ENCODE measurements at regions not wholly inside any gene's neighbourhood (a gene's known extent, or its start where the extent isn't known, plus 50 kb on each side); places are given as distances from the start of the nearest gene placed in this dataset.

DNA sequence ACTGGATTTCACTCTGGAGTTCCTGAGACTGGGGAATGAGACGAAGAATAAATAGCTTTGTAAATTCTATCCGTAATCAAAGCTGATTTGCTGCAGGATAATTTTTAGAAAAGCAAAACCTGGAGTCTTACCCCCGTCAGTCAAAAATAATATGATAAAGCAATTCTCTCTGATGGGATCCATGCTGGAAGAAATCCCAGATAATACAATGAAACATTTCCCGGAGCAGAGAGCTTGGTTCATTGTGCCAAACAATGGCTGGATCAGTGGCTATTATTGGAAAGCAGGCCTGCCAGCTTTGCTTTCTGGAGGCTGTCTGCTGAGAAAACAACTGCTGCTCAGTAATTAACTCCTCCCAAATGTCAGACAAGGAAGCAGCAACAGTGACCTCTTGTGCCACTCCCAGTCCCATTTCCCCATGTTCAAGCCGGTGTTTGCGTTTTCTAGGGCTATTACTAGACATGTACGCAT is 609.4 kb upstream of the PCDH15 start:
- TF ChIP-seq, protein P1, sequence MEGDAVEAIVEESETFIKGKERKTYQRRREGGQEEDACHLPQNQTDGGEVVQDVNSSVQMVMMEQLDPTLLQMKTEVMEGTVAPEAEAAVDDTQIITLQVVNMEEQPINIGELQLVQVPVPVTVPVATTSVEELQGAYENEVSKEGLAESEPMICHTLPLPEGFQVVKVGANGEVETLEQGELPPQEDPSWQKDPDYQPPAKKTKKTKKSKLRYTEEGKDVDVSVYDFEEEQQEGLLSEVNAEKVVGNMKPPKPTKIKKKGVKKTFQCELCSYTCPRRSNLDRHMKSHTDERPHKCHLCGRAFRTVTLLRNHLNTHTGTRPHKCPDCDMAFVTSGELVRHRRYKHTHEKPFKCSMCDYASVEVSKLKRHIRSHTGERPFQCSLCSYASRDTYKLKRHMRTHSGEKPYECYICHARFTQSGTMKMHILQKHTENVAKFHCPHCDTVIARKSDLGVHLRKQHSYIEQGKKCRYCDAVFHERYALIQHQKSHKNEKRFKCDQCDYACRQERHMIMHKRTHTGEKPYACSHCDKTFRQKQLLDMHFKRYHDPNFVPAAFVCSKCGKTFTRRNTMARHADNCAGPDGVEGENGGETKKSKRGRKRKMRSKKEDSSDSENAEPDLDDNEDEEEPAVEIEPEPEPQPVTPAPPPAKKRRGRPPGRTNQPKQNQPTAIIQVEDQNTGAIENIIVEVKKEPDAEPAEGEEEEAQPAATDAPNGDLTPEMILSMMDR (IDR thresholded peaks at IDR 0.05; ENCODE audit: borderline replicate concordance): peak; percentile 55
- intact Hi-C loops (cut with micrococcal nuclease): no loop called here
- H3K4me1 ChIP-seq: peaks cover 16% of the 10 kb centered on the region
- H3K9me3 ChIP-seq (replicated peaks): no peaks in the 10 kb centered on the region
- peak overlapping the region; percentile 69 for H3K27ac ChIP-seq (replicated peaks)
- no peaks in the 10 kb centered on the region for H3K36me3 ChIP-seq
- H3K27me3 ChIP-seq (ENCODE audit: low read depth): no peaks in the 10 kb centered on the region
- DNase-seq: peak; percentile 36
- H3K4me3 ChIP-seq: peak overlapping the region; percentile 26

DNA sequence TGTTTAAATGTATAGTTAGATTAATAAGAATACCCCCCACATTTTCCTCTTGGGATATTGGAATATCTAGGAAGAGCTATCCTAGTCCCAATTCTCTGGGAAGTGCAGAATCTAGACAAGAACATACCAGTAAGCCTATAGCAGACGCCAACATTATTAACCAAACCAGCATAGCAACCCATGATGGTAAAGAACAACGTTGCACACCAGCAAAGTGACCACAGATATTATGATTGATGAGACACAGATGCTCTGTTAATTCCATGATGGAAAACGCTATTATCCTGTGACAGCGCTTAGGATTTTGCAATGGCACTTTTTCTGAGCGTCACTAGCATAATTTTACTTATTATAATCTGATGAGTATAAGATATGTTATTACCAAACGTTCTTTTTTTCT is 603.1 kb upstream of the PCDH15 start:
- H3K27me3 ChIP-seq (ENCODE audit: low read depth): no peaks in the 10 kb centered on the region
- no peak for DNase-seq
- TF ChIP-seq, protein P1 (IDR thresholded peaks at IDR 0.05; ENCODE audit: borderline replicate concordance): no peak
- no peaks in the 10 kb centered on the region for H3K36me3 ChIP-seq
- H3K4me3 ChIP-seq: no peak overlapping the region
- H3K27ac ChIP-seq (replicated peaks): no peak overlapping the region
- H3K4me1 ChIP-seq: no peaks in the 10 kb centered on the region
- H3K9me3 ChIP-seq (replicated peaks): no peaks in the 10 kb centered on the region
- intact Hi-C loops (cut with micrococcal nuclease): no loop called here

DNA sequence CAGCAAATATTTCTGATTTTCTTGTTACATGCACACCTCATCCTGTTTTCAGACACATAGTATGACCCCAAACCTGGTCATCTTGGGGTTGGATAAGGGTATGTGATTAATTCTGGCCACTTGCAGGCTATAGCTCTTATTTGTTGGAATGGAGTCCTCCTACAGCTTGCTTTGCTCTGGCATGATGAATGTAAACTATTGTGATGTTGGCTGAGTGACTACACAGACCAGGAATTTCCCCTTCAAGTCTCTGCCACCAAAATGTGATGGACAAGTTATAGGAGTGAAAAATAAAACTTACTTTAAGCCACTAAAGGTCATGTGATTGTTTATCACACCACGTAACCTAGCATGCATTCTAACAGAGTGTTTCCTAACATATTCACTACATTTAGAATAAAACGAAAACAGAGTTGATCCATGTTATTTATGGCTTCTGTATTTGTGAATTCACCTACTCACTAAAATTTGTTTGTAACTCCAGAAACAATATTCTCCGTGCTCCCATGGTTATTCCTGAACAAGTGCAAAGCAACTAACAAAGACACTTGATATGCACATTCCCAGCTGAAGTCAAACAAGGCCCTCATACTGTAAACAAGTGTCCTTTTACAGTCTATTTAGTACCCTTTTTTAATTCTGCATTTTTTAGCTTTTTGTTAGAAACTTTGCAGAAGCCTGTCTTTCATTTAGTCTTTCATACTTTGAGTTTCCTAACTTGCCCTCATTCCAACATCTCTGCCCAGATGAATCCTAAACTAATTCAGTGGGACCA is 599.2 kb upstream of the PCDH15 start:
- H3K4me3 ChIP-seq: no peak overlapping the region
- DNase-seq: no peak
- TF ChIP-seq, protein P1 (IDR thresholded peaks at IDR 0.05; ENCODE audit: borderline replicate concordance): no peak
- H3K36me3 ChIP-seq: no peaks in the 10 kb centered on the region
- H3K27ac ChIP-seq (replicated peaks): no peak overlapping the region
- no peaks in the 10 kb centered on the region for H3K9me3 ChIP-seq (replicated peaks)
- intact Hi-C loops (cut with micrococcal nuclease): no loop called here
- H3K27me3 ChIP-seq (ENCODE audit: low read depth): no peaks in the 10 kb centered on the region
- no peaks in the 10 kb centered on the region for H3K4me1 ChIP-seq

DNA sequence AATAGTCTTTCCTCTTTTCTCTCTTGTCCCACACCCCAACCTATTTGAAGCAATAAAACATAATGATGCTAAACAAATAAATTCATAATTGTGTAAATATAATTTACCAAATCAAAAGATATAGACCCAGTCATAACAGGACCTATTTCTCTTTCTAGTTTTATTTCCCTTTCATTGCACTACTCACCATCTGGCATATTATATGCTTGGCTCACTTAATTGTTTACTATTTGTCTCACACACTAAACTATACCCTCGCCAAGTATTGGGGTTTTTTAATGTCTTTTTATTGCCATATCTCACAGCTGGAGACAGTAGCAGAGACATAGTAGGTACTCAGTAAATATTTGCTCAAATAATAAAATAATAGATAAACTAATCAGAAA is 597.5 kb upstream of the PCDH15 start:
- Histone ChIP-seq H3K36me3 (no peaks in the 10 kb centered on the region), H3K4me3 (no peak overlapping the region), H3K9me3 (replicated peaks) (no peaks in the 10 kb centered on the region), H3K4me1 (no peaks in the 10 kb centered on the region), H3K27me3 (ENCODE audit: low read depth) (no peaks in the 10 kb centered on the region), H3K27ac (replicated peaks) (no peak overlapping the region)
- intact Hi-C loops (cut with micrococcal nuclease): no loop called here
- TF ChIP-seq, protein P1 (IDR thresholded peaks at IDR 0.05; ENCODE audit: borderline replicate concordance): no peak
- DNase-seq: no peak

DNA sequence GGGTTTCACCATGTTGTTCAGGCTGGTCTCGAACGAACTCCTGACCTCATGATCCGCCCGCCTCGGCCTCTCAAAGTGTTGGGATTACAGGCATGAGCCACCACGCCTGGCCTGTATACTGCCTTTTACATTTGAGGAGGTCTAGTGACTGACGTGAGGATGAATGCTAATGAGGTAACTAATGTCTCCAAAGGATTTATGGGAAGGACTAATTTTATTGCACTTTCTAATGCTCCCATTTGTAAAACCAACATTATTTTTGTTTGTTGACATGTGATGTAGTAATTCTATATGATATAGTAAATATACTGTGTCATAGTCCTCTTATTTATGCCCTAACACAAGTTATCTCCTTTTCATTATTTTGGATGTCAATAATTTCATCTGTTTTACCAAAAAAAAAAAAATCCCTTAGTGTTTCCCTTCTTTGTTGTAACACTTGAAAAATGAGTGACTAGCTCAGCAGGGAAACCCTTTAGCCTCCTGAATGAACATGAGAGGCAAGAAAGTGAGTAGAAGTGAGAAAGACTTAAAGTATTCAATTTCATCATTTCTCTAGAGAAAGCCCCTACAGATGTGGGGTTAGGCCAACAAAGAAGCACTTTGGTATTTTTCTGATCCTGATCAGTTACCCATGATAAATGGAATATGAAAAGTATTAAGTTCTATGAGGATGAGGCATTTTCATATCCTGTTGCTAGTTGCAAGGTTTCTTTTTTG is 596.9 kb upstream of the PCDH15 start:
- TF ChIP-seq, protein P1 (IDR thresholded peaks at IDR 0.05; ENCODE audit: borderline replicate concordance): no peak
- H3K4me1 ChIP-seq: no peaks in the 10 kb centered on the region
- intact Hi-C loops (cut with micrococcal nuclease): no loop called here
- H3K4me3 ChIP-seq: no peak overlapping the region
- no peak overlapping the region for H3K27ac ChIP-seq (replicated peaks)
- H3K27me3 ChIP-seq (ENCODE audit: low read depth): no peaks in the 10 kb centered on the region
- DNase-seq: no peak
- no peaks in the 10 kb centered on the region for H3K36me3 ChIP-seq
- H3K9me3 ChIP-seq (replicated peaks): no peaks in the 10 kb centered on the region
